ENCODE measurements at regions not wholly inside any gene's neighbourhood (a gene's known extent, or its start where the extent isn't known, plus 50 kb on each side); places are given as distances from the start of the nearest gene placed in this dataset.

DNA sequence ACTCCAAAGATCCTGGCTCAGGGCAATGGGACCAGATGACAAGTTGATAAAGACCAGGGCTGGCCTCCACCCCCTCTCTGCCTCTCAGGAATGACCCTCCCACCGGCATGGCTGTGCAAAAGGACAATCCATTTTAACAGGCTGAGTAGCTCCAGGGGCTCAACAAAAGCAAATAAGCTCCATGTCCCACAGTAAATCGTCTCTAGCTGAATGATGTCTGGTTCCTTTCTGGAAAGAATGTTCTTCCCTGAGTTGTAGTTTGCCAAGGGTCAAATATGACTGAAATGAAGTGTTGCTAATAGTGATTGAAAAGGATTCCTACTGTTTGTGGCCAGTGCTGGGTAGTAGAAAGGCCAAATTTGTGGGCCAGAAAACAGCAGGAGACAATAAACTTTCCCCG, 434.4 kb upstream of the ETAA1 start:
- H3K4me3 Mint-ChIP-seq: no peak overlapping the region
- H3K9me3 ChIP-seq (ENCODE audit: control extremely low read depth in 1 of 3, control insufficient read depth in 2 of 3, insufficient read depth in 1 of 3, low read length in 2 of 3): no peaks in the 10 kb centered on the region
- no peaks in the 10 kb centered on the region for H4K20me1 ChIP-seq (ENCODE audit: control insufficient read depth, insufficient read depth, low read length, poor library complexity, severe bottlenecking)
- H3K36me3 ChIP-seq (replicated peaks in 1 of 2; ENCODE audit: control extremely low read depth in 1 of 2, control insufficient read depth in 1 of 2, extremely low read depth in 1 of 2, insufficient read depth in 2 of 2, low read length in 1 of 2): no peaks in the 10 kb centered on the region
- no peak overlapping the region for H3K27ac ChIP-seq (ENCODE audit: low read length in 2 of 2)
- no peaks in the 10 kb centered on the region for H3K27me3 Mint-ChIP-seq
- TF ChIP-seq, protein P1, sequence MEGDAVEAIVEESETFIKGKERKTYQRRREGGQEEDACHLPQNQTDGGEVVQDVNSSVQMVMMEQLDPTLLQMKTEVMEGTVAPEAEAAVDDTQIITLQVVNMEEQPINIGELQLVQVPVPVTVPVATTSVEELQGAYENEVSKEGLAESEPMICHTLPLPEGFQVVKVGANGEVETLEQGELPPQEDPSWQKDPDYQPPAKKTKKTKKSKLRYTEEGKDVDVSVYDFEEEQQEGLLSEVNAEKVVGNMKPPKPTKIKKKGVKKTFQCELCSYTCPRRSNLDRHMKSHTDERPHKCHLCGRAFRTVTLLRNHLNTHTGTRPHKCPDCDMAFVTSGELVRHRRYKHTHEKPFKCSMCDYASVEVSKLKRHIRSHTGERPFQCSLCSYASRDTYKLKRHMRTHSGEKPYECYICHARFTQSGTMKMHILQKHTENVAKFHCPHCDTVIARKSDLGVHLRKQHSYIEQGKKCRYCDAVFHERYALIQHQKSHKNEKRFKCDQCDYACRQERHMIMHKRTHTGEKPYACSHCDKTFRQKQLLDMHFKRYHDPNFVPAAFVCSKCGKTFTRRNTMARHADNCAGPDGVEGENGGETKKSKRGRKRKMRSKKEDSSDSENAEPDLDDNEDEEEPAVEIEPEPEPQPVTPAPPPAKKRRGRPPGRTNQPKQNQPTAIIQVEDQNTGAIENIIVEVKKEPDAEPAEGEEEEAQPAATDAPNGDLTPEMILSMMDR (IDR thresholded peaks at IDR 0.05): no peak
- no peak for TF ChIP-seq EZH2 (IDR thresholded peaks at IDR 0.05; ENCODE audit: borderline replicate concordance, insufficient read depth, low read depth, low read length, poor library complexity, severe bottlenecking)
- H2AFZ ChIP-seq (ENCODE audit: insufficient read depth, low read depth, low read length, poor library complexity, severe bottlenecking): no peak overlapping the region
- H3K79me2 ChIP-seq (ENCODE audit: control insufficient read depth, insufficient read depth, low read length): no peaks in the 10 kb centered on the region
- no peak overlapping the region for H3K4me3 ChIP-seq (ENCODE audit: control extremely low read depth in 1 of 5, extremely low read depth in 1 of 5, insufficient read depth in 1 of 5, low read depth in 2 of 5, low read length in 4 of 5)
- H3K4me1 ChIP-seq (ENCODE audit: control insufficient read depth in 2 of 2, insufficient read depth in 2 of 2, low read length in 2 of 2): no peaks in the 10 kb centered on the region
- POLR2A ChIA-PET: no interaction called here
- intact Hi-C loops (cut with micrococcal nuclease): no loop called here
- H3K27ac Mint-ChIP-seq: no peak overlapping the region
- no peak overlapping the region for H3K9ac ChIP-seq (ENCODE audit: low read length)
- H3K27me3 ChIP-seq (replicated peaks in 1 of 4; ENCODE audit: control extremely low read depth in 1 of 4, control insufficient read depth in 3 of 4, insufficient read depth in 4 of 4, low read length in 3 of 4): no peaks in the 10 kb centered on the region
- DNase-seq (no peak), ATAC-seq (ENCODE audit: low read depth) (no peak)
- no peak overlapping the region for H3K4me2 ChIP-seq (replicated peaks; ENCODE audit: low read depth, low read length, poor library complexity, severe bottlenecking)
- no peaks in the 10 kb centered on the region for H3K9me3 Mint-ChIP-seq (ENCODE audit: insufficient read depth)
- 86% methylated on average over 2 of the region's 3 CpGs for WGBS (ENCODE audit: insufficient coverage)
- no peaks in the 10 kb centered on the region for H3K4me1 Mint-ChIP-seq
- CTCF ChIA-PET: no interaction called here

DNA sequence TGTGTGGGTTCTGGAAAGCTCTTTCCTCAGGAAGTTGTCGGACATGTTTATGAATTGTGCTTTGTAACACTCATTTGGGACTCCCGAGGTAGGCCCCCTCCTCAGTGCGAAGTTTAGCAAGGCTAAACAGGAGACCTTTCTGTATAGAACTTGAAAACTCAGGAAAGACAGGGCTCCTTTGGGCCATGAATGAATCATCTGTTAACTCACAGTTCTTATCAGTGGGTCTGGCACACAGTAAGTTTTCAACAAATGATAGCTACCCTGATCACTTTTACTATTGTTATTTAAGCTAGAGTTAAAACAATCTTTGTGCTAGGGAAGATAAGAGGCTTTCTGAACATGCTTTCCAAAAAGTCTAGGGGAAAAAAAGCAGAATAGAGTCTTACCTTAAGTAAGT, 430.5 kb upstream of the ETAA1 start:
- Mint-ChIP-seq H3K27me3 (no peaks in the 10 kb centered on the region), H3K9me3 (ENCODE audit: insufficient read depth) (no peaks in the 10 kb centered on the region), H3K4me1 (no peaks in the 10 kb centered on the region), H3K27ac (no peak overlapping the region), H3K4me3 (no peak overlapping the region)
- ChIA-PET POLR2A (no interaction called here), CTCF (no interaction called here)
- Histone ChIP-seq H3K4me3 (ENCODE audit: control extremely low read depth in 1 of 5, extremely low read depth in 1 of 5, insufficient read depth in 1 of 5, low read depth in 2 of 5, low read length in 4 of 5) (no peak overlapping the region), H3K4me2 (replicated peaks; ENCODE audit: low read depth, low read length, poor library complexity, severe bottlenecking) (no peak overlapping the region), H3K36me3 (replicated peaks in 1 of 2; ENCODE audit: control extremely low read depth in 1 of 2, control insufficient read depth in 1 of 2, extremely low read depth in 1 of 2, insufficient read depth in 2 of 2, low read length in 1 of 2) (no peaks in the 10 kb centered on the region), H3K27me3 (replicated peaks in 1 of 4; ENCODE audit: control extremely low read depth in 1 of 4, control insufficient read depth in 3 of 4, insufficient read depth in 4 of 4, low read length in 3 of 4) (no peaks in the 10 kb centered on the region), H3K9me3 (ENCODE audit: control extremely low read depth in 1 of 3, control insufficient read depth in 2 of 3, insufficient read depth in 1 of 3, low read length in 2 of 3) (no peaks in the 10 kb centered on the region), H3K9ac (ENCODE audit: low read length) (no peak overlapping the region), H2AFZ (ENCODE audit: insufficient read depth, low read depth, low read length, poor library complexity, severe bottlenecking) (no peak overlapping the region), H3K27ac (ENCODE audit: low read length in 2 of 2) (no peak overlapping the region), H3K4me1 (ENCODE audit: control insufficient read depth in 2 of 2, insufficient read depth in 2 of 2, low read length in 2 of 2) (no peaks in the 10 kb centered on the region), H3K79me2 (ENCODE audit: control insufficient read depth, insufficient read depth, low read length) (no peaks in the 10 kb centered on the region), H4K20me1 (ENCODE audit: control insufficient read depth, insufficient read depth, low read length, poor library complexity, severe bottlenecking) (no peaks in the 10 kb centered on the region)
- DNase-seq: no peak
- no peak for ATAC-seq (ENCODE audit: low read depth)
- TF ChIP-seq, protein P1 (IDR thresholded peaks at IDR 0.05): no peak
- intact Hi-C loops (cut with micrococcal nuclease): no loop called here
- WGBS (ENCODE audit: insufficient coverage): 91% methylated on average over 3 of the region's 3 CpGs
